ENCODE measurements at regions not wholly inside any gene's neighbourhood (a gene's known extent, or its start where the extent isn't known, plus 50 kb on each side); places are given as distances from the start of the nearest gene placed in this dataset.

- no peaks in the 10 kb centered on the region for H3K36me3 ChIP-seq (ENCODE audit: control insufficient read depth in 2 of 2, extremely low read depth in 1 of 2, insufficient read depth in 2 of 2, low read length in 2 of 2)
- H3K9me3 ChIP-seq (ENCODE audit: control insufficient read depth, low read depth, low read length) = no peaks in the 10 kb centered on the region
- DNase-seq (ENCODE audit: low read depth, low spot score) (no peak), FAIRE-seq (no peak)
- no peak overlapping the region for H3K4me2 ChIP-seq (ENCODE audit: control insufficient read depth, extremely low read depth, insufficient read depth, low read depth, low read length)
- no peak overlapping the region for H3K27ac ChIP-seq (ENCODE audit: control insufficient read depth, insufficient read depth, low read length)
- dilution Hi-C loops (cut with MboI; ENCODE audit: extremely low pct_ligation_motif_present, low sequenced_read_pairs) = no loop called here
- no peaks in the 10 kb centered on the region for H3K4me1 ChIP-seq (ENCODE audit: control insufficient read depth, extremely low read depth, insufficient read depth, low read length)
- H3K9ac ChIP-seq (ENCODE audit: control insufficient read depth, extremely low read depth, insufficient read depth, low read length) = no peak overlapping the region
- no peaks in the 10 kb centered on the region for H4K20me1 ChIP-seq (ENCODE audit: control insufficient read depth, extremely low read depth, insufficient read depth, low read length)
- no peak overlapping the region for H2AFZ ChIP-seq (ENCODE audit: control insufficient read depth, low read length)
- H3K4me3 ChIP-seq (ENCODE audit: control insufficient read depth in 2 of 3, extremely low read depth in 1 of 3, insufficient read depth in 2 of 3, low read depth in 1 of 3, low read length in 3 of 3) = no peak overlapping the region
- TF ChIP-seq EZH2 (IDR thresholded peaks at IDR 0.05; ENCODE audit: low read length) (no peak), CTCF (optimal IDR thresholded peaks at IDR 0.05 in 1 of 3, IDR thresholded peaks at IDR 0.05 in 1 of 3, conservative IDR thresholded peaks at IDR 0.05 in 1 of 3; ENCODE audit: extremely low read depth in 1 of 3, insufficient read depth in 2 of 3, low read length in 3 of 3) (no peak)
- no peaks in the 10 kb centered on the region for H3K9me1 ChIP-seq (ENCODE audit: control insufficient read depth, extremely low read depth, insufficient read depth, low read length)
- H3K27me3 ChIP-seq (ENCODE audit: control insufficient read depth, extremely low read depth, insufficient read depth, low read length) = no peaks in the 10 kb centered on the region
- H3K79me2 ChIP-seq (ENCODE audit: control insufficient read depth, insufficient read depth, low read length) = no peaks in the 10 kb centered on the region
These were observed 602.4 kb upstream of the RAB6C start for GRCh38 chr2:129377078-129377469.

DNA sequence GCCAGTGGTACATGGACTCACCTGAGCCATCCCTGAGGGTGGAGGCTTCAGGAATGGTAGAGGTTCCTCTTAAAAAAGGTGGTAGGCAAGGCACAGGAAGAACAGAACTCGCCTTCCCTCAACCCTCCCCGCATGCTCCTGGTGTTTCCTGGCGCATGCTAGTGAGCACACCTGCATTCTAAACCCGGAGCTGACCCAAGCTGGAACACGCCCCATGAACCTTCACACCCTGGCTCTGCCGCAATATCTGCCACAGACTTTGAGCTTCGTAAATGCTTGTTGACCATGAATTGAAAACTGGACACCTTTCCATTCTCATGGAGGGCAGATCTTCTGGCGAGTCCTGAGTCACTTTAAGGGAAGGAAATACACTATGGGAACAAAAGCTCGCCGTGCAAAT is 601.3 kb upstream of the RAB6C start:
- Histone ChIP-seq H3K9me3 (ENCODE audit: control insufficient read depth, low read depth, low read length) (no peaks in the 10 kb centered on the region), H3K36me3 (ENCODE audit: control insufficient read depth in 2 of 2, extremely low read depth in 1 of 2, insufficient read depth in 2 of 2, low read length in 2 of 2) (no peaks in the 10 kb centered on the region), H3K4me2 (ENCODE audit: control insufficient read depth, extremely low read depth, insufficient read depth, low read depth, low read length) (no peak overlapping the region), H3K4me1 (ENCODE audit: control insufficient read depth, extremely low read depth, insufficient read depth, low read length) (no peaks in the 10 kb centered on the region), H3K9ac (ENCODE audit: control insufficient read depth, extremely low read depth, insufficient read depth, low read length) (no peak overlapping the region), H3K79me2 (ENCODE audit: control insufficient read depth, insufficient read depth, low read length) (no peaks in the 10 kb centered on the region), H2AFZ (ENCODE audit: control insufficient read depth, low read length) (no peak overlapping the region), H3K4me3 (ENCODE audit: control insufficient read depth in 2 of 3, extremely low read depth in 1 of 3, insufficient read depth in 2 of 3, low read depth in 1 of 3, low read length in 3 of 3) (no peak overlapping the region), H3K9me1 (ENCODE audit: control insufficient read depth, extremely low read depth, insufficient read depth, low read length) (no peaks in the 10 kb centered on the region), H3K27me3 (ENCODE audit: control insufficient read depth, extremely low read depth, insufficient read depth, low read length) (no peaks in the 10 kb centered on the region), H3K27ac (ENCODE audit: control insufficient read depth, insufficient read depth, low read length) (no peak overlapping the region), H4K20me1 (ENCODE audit: control insufficient read depth, extremely low read depth, insufficient read depth, low read length) (no peaks in the 10 kb centered on the region)
- DNase-seq (ENCODE audit: low read depth, low spot score) (no peak), FAIRE-seq (no peak)
- dilution Hi-C loops (cut with MboI; ENCODE audit: extremely low pct_ligation_motif_present, low sequenced_read_pairs) = no loop called here
- no peak for TF ChIP-seq CTCF (optimal IDR thresholded peaks at IDR 0.05 in 1 of 3, IDR thresholded peaks at IDR 0.05 in 1 of 3, conservative IDR thresholded peaks at IDR 0.05 in 1 of 3; ENCODE audit: extremely low read depth in 1 of 3, insufficient read depth in 2 of 3, low read length in 3 of 3)
